Activated CD4-positive, CD25-positive, alpha-beta regulatory T cell treated with anti-CD3 and anti-CD28 coated beads, Interleukin-2, amount 50 U/mL, for 72 hours (primary cell): ENCODE measurements at regions not wholly inside any gene's neighbourhood (a gene's known extent, or its start where the extent isn't known, plus 50 kb on each side); places are given as distances from the start of the nearest gene placed in this dataset.
"Not testable (repeated sequence)": the region's sequence is repeated elsewhere in the genome, so short reads cannot be mapped to it uniquely, and the experiment has no call there.

Experiments
- DNase-seq: peaks from one replicate; pipeline ENCODE4 v3.0.0; 2021

DNA sequence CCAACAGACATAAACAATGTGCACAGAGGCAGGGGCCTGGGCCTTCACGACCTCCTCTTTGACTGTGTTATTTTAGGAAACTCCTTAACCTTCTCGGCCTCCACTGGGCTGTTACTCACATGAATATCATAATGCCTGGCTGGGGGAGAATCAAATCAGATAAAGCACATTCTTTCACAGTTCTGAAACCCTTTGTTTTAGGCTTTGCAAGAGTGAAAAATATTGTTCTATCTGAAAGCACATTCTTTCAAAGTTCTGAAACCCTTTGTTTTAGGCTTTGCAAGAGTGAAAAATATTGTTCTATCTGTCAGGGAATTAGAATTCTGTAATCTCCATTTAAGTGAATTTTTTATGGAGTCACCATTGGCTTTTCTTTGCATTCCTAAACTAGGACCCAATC is 50.7 kb upstream of the SYNDIG1 start:
- no peak for DNase-seq

DNA sequence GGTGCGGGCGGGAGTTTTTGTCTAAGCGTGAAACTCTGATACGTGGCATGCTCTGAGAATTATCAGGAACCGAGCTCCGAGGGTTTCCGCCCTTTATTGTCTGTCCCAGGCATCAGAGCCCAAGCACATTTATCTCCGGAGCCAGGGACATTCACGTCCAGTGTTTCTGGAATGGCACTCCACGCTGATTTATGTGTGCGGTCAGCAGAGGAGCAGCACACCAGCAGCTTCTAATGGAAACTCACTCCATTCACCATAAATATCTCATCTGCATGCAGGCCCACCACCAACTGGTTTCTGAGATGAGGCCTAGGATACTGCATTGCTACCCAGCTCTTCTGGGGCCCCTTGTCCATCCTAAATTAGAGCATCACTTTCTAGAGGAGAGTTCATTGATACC is 51.9 kb upstream of the SYNDIG1 start:
- DNase-seq: no peak

DNA sequence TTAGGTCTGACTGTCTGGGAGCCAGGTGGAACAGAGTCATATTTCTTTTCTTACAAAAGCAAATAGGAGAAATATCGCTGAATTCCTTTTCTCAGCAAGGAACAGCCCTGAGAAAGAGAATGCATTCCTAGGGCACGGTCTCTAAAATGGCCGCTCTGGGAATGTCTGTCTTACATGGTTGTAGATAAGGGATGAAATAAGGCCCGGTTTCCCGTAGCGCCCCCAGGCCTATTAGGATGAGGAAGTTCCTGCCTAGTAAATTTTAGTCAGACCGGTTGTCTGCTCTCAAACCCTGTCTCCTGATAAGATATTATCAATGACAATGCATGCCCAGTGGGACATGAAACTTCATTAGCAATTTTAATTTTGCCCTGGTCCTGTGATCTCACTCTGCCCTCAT is 54.0 kb upstream of the SYNDIG1 start:
- DNase-seq: not testable (repeated sequence)

DNA sequence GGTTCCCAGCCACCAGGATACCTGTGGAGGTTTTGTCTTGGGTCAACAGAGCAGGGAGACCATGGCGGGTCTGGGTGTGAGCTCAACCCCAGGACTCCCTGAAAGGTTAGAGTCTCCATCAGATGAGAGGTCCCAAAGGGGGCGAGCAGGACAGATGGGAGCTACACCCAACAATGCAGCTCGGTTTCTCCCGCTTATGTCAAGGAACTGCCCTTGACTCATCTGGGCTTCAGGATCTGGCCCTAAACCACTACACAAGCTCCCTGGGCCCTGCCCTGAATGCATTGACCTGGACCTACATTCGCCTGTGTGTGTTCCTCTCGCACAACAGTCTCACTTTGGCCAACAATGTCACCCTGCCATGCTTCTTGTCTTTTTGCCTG is 57.6 kb upstream of the SYNDIG1 start:
- no peak for DNase-seq

DNA sequence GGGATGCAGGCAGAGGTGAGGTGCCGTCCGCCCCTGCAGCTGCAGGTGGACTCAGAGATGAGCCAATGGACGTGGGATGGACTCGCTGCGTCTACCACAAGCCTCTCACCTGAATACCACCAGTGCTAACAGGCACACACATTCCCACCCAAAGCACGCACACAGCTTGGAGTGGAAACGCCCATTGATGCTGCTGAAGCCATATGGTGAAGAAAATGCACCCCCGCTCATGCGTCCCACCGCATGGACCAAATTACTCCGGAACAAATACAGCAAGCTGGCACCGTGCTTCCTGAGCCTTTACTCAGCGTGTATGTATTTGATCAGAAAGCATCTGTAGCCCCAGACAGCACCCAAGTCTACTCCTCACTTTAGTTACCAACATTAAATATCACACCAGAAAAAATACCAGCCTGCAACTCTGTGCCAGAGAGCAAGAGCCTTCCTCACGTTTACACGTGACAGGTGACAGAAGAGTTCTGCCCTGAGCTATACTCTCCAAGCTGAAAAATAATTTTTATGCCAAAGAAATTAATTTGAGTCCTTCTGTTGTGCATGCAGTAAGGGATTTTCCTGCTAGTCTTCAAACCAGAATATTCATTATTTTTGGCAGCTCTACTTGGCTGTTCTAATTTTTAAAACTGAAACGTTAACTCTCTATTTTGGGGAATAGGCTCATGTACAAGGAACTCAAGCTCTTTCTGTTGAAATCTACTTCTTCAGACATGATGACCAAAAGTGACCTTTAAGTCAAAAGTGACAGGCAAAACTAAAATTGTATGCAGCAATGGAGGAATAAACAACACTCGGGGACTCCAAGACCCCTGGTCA is 58.2 kb upstream of the SYNDIG1 start:
- no peak for DNase-seq

DNA sequence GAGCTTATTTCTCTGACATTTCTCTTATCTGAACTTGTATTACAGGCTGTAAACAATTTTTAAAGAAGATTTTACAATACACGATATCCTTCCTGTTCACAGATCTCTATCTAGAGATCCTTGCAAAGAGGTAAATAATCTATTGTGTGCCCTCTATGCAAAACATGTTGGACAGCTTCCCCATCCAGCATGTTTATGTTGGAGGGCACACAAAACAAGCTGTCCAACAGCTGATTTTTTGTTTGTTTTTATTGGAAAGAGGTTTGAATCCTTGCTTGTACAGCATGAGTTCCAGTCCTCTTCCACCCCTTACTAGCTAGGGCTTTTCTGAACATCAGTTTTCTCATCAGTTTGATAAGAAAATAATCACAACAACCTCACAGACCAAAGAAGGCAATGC is 62.3 kb upstream of the SYNDIG1 start:
- DNase-seq: no peak

DNA sequence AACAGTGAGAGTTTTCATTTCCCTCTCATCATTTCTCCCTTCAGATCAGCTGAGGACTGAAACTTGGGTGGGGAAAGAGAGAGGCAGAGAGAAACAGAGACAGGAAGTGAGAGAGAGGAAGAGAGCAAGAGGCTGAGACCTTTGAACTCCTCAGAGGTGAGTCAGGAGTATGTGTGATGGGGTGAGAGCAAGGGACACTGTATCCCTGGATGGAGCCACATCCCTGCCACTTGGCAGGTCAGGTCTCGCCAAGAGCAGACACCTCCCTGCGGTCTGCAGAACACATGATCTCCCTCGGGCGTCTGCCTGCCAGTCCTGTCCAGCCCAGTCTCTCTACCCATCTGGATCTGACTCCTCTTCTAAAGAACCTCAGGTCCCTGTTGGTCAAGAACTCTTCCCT is 62.7 kb upstream of the SYNDIG1 start:
- no peak for DNase-seq

DNA sequence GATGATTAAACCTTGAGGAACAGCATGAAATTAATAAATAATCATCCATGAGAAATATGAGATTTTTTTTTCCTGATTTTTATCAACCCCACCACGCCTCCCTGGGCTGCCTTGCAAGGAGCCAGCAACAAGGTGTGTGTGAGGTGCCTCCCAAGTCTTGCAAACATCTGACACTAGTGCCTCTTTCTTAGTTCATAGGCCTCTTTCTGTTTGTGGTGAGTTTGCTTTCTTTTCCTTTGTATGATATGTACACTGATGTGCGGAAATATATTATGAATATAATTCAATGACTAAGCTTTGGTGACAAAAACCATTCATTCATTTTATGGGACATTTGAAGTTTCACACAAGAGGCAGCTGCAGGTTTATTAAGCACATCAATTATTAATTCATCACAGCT is 63.2 kb upstream of the SYNDIG1 start:
- DNase-seq: no peak

DNA sequence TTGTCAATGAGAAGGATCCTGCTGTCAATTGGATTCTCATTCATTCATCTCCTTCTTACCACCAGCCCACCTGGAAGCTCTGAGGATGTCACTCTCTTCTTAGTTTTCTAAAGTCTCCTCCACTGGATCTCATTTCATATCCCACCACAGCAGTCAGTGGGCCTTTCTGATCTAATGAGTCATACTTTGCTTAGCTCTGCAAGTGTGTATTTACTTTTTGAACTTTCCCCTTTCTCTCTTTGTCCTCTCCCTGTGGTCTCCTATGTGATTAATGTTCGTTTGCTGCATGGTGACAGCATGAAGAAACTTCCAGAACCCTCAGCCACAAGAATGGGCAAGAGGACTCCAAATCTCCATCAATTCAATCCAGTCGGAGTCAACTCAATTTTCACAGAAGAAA is 63.6 kb upstream of the SYNDIG1 start:
- DNase-seq: no peak

DNA sequence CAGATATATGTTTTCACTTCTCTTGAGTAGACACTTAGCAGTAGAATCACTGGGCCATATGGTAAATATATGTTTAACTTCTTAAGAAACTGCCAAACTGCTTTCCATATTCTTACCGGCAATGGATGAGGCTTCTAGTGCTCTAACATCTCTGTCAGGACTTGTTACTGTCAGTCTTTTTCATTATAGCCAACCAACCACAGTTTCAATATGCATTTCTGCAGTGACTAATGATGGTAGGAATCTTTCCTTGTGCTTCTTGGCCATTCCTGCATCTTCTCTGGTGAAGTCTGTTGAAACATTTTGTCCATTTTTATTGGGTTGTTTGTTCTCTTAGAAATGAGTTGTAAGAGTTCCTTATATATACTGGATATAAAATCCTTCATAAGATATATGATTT is 66.0 kb upstream of the SYNDIG1 start:
- DNase-seq: no peak

DNA sequence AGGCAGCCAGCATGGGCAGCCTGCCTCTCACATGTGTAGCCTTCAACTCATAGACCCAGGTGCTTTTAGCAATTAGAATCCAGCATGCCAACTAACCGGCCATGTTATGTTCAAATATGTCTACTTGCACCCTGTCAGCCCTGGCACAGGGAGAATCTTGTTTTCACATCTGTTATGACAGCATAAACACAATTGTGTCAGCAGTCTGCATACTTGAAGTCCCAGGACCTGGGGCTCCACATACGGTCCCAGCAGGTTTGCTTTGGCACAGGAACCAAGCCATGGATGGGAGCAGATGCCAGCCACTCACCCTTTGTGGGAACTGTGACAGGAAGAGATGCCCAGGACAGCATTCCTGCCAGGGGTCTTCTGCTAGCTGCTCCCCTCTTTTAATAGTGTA is 67.2 kb upstream of the SYNDIG1 start:
- no peak for DNase-seq

DNA sequence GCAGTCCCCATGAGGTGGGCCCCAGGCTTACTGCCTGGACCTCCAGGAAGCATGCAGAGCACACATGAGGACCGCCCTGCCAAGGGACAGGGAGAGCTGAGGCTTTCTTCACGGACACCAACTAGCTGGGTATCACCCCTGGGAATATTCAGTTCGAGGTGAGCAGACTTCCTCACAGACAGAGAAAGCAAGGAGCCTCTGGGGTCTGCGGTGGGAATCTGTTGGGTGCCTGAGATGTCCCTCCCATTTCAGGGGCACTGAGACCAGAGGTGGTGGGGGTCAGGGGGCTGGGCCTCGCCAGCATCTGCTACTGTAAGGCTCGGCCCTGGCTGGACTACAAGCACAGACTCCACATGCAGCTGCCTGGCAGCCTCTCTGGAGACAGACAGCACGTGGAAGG is 74.3 kb upstream of the SYNDIG1 start:
- DNase-seq: no peak

DNA sequence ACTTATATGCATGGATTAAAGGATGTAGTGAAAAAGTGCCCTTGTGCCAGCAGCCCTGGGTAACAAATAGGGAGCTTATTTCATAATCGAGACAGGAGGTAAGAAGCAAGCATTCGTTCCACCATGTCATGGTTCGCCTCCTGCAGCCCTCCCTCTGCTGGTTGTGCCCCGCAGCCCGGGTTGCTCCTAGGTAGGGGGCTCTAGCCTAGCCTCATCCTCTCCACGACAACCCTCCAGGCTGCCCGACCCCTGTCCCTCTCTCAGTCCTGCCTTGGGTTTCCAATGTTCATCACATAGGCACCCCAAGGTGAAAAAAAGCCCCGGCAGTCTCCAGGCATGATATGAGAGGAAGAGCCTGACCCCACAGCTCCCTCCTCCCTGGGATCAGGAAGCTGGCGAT is 75.5 kb upstream of the SYNDIG1 start:
- no peak for DNase-seq

DNA sequence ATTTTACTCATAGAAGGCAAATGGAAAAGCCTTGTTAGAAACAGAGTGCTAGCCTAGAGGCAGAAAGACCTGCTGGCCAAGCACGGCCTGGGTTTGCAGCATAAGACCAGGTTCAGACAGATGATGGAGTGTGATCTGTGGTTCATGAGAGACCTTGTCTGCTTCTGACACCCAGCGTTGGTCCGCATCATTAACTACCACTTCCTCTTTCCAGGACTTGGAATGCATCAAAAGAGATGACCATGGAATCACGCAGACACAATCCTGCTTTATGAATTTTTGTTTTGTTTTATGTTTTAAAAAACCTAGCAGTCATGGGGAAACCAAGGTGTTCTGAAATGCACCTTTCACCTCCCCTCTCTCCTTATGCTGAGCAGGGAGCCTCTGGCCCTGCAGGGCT is 76.8 kb upstream of the SYNDIG1 start:
- DNase-seq: no peak

DNA sequence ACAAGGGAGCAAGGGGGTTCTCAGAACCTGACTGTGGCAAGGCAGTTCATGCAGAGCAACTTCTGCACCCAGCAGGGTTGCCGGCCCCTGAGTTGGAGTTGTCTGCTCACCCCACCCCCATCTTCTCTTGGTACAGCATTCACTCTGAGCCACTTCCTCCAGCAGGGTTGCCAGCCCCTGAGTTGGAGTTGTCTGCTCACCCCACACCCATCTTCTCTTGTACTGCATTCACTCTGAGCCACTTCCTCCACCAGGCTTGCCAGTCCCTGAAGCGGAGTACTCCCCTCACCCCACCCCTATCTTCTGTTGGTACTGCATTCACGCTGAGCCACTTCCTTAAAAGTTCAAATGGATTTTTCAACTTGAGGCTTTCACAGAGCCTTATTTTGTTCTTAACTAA is 79.7 kb upstream of the SYNDIG1 start:
- no peak for DNase-seq

DNA sequence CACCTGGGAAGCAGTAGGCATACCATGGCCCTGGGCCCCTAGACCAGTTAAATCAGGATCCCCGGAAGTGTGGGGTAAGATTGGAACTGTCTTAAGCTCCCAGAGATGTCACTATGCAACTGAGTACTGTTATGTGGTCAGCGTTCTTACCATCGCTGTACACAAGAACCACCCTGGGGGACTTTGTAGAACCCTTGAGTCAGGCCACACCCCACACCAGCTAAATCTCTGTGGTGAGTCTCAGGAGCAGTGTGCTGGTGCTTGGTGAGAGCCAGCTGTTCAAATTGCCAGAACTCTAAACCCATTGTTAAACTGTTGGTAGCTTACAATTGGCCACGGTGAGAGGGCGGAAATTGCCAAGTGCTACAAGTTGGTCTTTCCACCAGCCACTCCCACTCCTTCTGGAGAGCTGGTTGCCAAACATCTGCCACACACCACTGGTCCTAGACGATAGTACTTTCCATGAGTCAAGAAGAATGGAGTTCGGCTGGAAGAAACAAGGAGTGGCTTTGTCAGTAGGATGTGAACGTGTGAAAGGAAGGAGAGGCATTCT is 80.5 kb upstream of the SYNDIG1 start:
- no peak for DNase-seq

DNA sequence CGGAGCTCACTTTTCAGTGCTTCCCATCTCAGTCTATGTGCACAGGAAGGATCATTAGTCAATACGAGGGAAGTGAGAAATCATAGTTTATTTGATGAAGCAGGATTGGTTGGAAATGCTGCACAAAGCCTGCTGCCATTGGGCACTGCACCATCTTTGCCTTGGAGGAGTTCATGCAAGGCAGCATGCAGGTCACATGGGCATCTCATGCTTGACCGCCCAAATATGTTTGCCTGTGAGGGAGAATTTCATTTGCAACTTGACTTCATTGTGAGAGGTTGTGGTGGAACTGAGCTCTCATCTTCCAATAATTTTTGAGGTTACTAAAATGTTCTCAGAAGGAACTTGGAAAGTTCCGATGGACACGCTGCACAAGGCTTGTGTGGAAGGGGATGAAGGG is 83.9 kb upstream of the SYNDIG1 start:
- no peak for DNase-seq

DNA sequence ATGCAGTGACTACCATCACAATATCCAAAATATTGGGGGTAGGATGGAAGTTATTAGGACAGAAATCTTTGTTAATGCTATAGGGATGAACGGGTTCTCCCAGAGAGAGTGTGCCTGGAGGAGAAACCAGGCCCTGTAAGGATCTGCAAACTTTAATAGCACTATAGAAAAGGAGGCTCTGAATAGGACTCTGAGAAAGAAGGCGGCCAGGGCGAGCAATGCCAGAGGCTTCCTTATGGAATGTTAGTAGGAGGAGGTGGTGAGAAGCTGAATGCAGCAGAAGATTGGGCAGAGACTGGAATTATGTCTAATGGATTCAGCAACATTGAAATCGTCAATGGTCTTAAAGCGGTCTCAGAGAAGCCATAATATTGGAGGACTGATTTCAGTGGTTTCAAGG is 84.6 kb upstream of the SYNDIG1 start:
- no peak for DNase-seq

DNA sequence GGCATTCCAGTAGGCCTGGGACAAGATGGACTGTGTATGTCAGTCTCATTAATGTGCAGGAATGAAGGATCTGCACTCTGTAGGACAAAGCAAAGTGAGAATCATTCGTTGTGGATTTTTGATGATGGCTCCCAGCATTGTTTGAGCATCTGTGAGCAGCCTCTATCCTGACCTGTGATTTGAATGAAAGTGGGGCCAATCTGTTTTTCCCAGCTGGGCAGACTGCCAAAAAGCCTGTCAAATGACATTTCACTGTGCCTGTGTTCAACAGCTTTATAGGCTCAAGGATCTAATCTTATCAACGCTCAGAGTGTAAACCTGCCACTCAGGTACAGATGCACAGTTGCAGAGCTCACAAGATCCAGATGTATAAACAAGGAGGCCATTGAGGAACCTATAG is 86.7 kb upstream of the SYNDIG1 start:
- no peak for DNase-seq

DNA sequence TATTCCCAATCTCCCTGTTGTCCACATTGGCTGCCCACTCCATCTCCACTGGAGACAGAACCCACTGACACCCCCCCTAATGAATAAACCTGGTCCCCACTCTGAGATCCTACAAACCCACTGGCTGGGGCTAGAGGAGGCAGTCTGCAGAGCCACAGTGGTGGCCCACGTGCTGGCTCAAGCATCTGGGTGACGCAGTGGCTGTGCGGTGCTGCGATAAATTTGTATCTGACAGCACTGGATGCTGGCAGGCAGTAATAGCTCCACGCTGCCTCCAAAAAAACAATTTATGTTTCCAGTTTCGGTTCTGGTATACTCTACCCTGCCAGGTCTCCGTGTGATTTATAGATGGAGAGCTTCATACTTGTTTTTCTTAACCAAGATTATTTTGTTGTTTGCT is 87.1 kb upstream of the SYNDIG1 start:
- DNase-seq: no peak

DNA sequence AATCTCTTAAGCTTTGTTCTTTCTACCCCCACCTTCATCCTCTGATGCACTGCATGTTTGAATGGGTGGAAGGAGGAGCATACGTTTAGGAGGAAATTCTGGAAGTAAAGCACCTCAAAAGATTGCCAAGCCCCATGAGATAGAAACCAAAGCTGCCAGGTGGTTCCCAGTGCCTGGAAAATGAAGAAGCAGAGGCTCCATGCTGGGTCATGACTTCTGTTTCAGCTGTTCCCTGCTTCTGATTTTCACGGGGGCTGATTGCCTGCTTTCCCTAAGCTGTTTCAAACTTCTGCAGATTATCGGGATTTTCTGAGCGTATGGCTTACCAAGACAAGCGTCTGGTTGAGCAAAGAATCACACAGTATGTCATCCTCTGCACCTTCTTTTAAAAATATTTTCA is 87.5 kb upstream of the SYNDIG1 start:
- no peak for DNase-seq

DNA sequence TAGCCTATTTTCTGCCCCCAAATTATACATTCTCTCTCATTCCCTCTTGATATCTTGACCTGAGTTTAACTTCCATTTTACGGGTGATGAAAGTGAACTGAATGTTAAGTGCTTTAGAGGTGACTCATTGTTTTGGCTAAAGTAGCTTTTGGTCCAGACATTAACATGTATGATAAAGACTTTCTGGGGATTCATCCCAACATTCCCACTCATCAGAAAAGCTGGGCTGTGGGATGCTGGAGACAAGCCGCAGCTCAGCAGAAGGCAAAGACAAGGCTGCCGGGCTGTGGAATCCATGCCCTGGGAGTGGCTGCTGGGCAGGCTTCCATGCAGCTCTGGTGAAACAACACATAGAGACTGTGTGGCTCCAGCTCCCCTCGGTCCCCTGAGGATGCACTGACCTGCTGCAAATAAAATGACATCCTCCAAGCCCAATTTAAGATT is 89.9 kb upstream of the SYNDIG1 start:
- DNase-seq: no peak

DNA sequence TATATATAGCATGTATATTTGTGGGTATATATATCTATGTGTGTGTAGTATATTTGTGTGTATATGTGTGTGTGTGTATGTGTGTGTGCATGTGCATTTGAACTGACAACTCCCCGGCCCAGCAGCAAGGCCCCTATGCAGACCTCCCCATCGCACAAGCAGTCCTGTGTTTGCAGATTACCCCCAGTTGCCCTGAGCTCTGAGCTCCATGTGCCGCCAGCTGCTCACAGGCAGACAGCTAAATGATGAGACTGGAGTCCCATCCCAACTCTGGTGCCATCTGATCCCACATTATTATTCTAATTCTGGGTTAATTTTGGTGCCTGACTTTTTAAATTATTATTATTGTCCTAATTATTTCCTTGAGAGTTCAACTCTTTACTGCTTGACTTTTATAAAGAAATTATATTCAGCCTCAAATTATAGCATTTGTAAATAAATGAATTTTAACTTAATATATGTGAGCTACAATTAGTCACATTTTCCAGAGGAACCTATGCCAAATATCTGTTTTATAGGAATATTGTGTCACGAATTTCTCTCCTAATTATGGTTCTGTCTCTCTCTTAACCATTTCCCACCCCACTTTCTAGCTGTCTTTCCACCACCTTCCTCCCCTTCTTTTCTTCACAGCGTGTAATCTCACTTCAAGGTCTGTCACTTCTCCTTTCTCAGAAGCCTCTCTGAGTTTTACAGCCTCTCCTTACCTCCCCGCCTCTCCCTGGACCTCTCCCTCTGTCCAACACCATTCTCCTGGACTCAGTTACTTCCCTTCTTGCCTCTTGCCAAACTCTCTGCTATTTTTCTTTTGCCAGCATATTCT is 90.6 kb upstream of the SYNDIG1 start:
- no peak for DNase-seq
